ENCODE measurements at regions not wholly inside any gene's neighbourhood (a gene's known extent, or its start where the extent isn't known, plus 50 kb on each side); places are given as distances from the start of the nearest gene placed in this dataset.

- DNase-seq (ENCODE audit: low spot score): no peak
- no peak for TF ChIP-seq CTCF (IDR thresholded peaks at IDR 0.05; ENCODE audit: unreplicated experiment)
- H3K36me3 Mint-ChIP-seq (ENCODE audit: low read depth, unreplicated experiment): no peaks in the 10 kb centered on the region
- no peak overlapping the region for H3K4me3 Mint-ChIP-seq (ENCODE audit: unreplicated experiment)
- H3K27ac Mint-ChIP-seq (ENCODE audit: unreplicated experiment): no peak overlapping the region
- H3K27me3 Mint-ChIP-seq (ENCODE audit: unreplicated experiment): no peaks in the 10 kb centered on the region
- no peaks in the 10 kb centered on the region for H3K9me3 Mint-ChIP-seq (ENCODE audit: unreplicated experiment)
- no peaks in the 10 kb centered on the region for H3K4me1 Mint-ChIP-seq (ENCODE audit: unreplicated experiment)
Observed at GRCh38 chr18:60643009-60643408, 270.4 kb upstream of the MC4R start.

DNA sequence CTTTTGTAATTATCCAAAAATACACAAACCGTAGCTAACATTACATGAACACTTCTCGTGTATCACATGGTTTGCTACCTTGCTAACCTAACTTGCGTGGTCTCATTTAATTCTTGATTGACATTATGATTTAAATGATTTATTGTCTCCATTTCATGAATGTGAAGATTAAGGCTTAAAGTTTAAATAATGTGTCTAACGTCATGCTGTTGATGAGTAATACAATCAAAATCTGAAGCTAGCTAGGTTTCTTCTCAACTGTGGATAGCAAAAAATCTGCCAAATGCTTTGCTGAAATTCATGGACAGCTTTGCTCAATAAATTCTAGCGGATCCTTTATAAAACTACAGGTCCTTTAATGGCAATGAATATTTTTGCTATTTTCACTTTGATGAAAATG, 274.1 kb upstream of the MC4R start:
- H3K4me3 Mint-ChIP-seq (ENCODE audit: unreplicated experiment): no peak overlapping the region
- H3K9me3 Mint-ChIP-seq (ENCODE audit: unreplicated experiment): no peaks in the 10 kb centered on the region
- H3K36me3 Mint-ChIP-seq (ENCODE audit: low read depth, unreplicated experiment): no peaks in the 10 kb centered on the region
- no peak for DNase-seq (ENCODE audit: low spot score)
- H3K27ac Mint-ChIP-seq (ENCODE audit: unreplicated experiment): no peak overlapping the region
- no peaks in the 10 kb centered on the region for H3K4me1 Mint-ChIP-seq (ENCODE audit: unreplicated experiment)
- H3K27me3 Mint-ChIP-seq (ENCODE audit: unreplicated experiment): no peaks in the 10 kb centered on the region
- no peak for TF ChIP-seq CTCF (IDR thresholded peaks at IDR 0.05; ENCODE audit: unreplicated experiment)

DNA sequence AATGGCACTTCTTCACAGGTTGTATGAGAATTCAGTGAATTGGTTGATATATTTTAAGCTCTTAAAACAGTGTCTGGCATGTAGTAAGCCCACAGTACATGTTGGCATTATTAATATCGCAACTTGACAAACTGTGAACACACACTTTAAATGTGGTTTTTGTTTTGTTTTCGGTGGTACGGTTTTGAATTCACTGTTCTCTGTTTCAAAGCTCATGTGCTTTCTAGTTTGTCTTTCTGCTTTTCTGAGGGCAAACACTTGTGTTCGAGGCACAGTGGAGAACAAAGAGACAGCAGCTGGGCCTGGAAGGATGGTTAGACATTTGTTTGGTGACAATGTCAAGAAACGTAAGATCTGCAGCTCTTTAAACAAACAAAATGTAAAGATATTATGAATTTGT, 276.5 kb upstream of the MC4R start:
- Mint-ChIP-seq H3K4me1 (ENCODE audit: unreplicated experiment) (no peaks in the 10 kb centered on the region), H3K9me3 (ENCODE audit: unreplicated experiment) (no peaks in the 10 kb centered on the region), H3K27ac (ENCODE audit: unreplicated experiment) (no peak overlapping the region), H3K27me3 (ENCODE audit: unreplicated experiment) (no peaks in the 10 kb centered on the region), H3K4me3 (ENCODE audit: unreplicated experiment) (no peak overlapping the region), H3K36me3 (ENCODE audit: low read depth, unreplicated experiment) (no peaks in the 10 kb centered on the region)
- TF ChIP-seq CTCF (IDR thresholded peaks at IDR 0.05; ENCODE audit: unreplicated experiment): no peak
- DNase-seq (ENCODE audit: low spot score): no peak

DNA sequence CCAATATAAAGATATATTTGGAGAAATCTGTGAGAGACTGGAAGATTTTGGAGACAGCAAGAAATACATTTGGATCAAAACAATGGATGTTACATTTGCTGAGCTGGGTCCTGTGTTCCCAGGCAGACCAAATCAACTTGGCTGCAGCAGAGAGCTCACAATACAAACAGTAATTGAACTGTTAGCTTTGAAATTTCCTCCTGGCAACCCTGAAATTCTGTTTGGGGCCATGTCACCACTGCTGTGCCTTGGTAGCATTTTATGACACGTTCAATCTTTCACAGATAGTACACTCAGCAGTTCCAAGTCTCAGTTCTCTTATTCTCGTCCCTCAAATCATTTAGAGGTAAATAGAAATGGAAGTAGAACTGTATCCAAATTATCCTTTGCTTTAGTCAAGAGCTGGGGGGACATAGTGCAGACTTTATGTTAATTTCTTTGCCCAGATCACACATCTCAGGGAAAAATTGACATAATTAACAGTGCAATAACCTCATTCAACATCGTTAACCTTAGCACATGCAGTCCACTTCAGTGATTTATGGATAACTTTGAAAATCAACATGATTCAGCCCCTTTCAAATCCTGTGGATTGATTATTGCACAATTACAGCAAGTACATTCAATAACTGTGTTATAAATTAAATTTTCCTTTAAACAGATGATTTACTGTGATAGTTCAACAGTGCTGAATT, 277.4 kb upstream of the MC4R start:
- no peak for DNase-seq (ENCODE audit: low spot score)
- Mint-ChIP-seq H3K4me1 (ENCODE audit: unreplicated experiment) (no peaks in the 10 kb centered on the region), H3K4me3 (ENCODE audit: unreplicated experiment) (no peak overlapping the region), H3K9me3 (ENCODE audit: unreplicated experiment) (no peaks in the 10 kb centered on the region), H3K27me3 (ENCODE audit: unreplicated experiment) (no peaks in the 10 kb centered on the region), H3K27ac (ENCODE audit: unreplicated experiment) (no peak overlapping the region), H3K36me3 (ENCODE audit: low read depth, unreplicated experiment) (no peaks in the 10 kb centered on the region)
- TF ChIP-seq CTCF (IDR thresholded peaks at IDR 0.05; ENCODE audit: unreplicated experiment): no peak

- Mint-ChIP-seq H3K36me3 (ENCODE audit: low read depth, unreplicated experiment) (no peaks in the 10 kb centered on the region), H3K9me3 (ENCODE audit: unreplicated experiment) (no peaks in the 10 kb centered on the region), H3K4me3 (ENCODE audit: unreplicated experiment) (no peak overlapping the region), H3K27me3 (ENCODE audit: unreplicated experiment) (no peaks in the 10 kb centered on the region), H3K4me1 (ENCODE audit: unreplicated experiment) (no peaks in the 10 kb centered on the region), H3K27ac (ENCODE audit: unreplicated experiment) (no peak overlapping the region)
- DNase-seq (ENCODE audit: low spot score): no peak
- no peak for TF ChIP-seq CTCF (IDR thresholded peaks at IDR 0.05; ENCODE audit: unreplicated experiment)
Observed at GRCh38 chr18:60654298-60654697, 281.7 kb upstream of the MC4R start.

All from endothelial cell (in vitro differentiated cells).